ENCODE measurements at regions not wholly inside any gene's neighbourhood (a gene's known extent, or its start where the extent isn't known, plus 50 kb on each side); places are given as distances from the start of the nearest gene placed in this dataset.
"Not testable (repeated sequence)": the region's sequence is repeated elsewhere in the genome, so short reads cannot be mapped to it uniquely, and the experiment has no call there.

DNA sequence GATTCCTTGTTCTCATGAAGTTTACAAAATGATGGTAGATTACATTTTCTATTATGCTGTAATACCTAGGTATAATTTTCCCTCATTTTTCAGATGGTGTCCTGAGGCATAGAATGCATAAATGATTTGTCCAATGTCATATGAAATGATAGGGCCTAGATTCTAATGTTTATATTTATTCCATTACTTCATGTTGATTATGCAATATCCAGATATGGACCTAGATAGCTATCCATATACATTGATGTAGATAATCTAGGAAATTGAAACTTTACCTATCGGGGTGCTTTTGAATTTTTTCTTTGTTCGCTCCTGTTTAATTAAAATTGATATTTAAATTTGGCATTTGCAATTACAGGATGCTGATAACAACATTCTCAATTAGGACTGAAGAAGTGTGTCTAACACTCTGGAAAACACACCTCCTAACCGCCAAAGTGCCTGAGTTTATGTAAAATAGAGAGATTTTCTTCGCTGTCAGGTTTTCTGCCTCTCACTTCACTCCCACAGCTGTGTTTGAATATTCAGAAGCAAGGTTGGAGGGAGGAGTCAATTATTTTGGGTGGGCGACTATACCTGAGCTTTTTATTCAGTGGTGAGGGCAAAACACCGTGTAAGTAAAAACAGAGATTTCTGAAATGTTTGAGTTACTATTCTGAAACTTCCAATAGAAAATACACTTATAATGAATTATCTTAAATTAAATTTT lies 164.4 kb upstream of the ATP2B1 start:
- DNase-seq = no peak

- DNase-seq = no peak
Observed at GRCh38 chr12:89870413-89871184, 162.0 kb upstream of the ATP2B1 start.

DNA sequence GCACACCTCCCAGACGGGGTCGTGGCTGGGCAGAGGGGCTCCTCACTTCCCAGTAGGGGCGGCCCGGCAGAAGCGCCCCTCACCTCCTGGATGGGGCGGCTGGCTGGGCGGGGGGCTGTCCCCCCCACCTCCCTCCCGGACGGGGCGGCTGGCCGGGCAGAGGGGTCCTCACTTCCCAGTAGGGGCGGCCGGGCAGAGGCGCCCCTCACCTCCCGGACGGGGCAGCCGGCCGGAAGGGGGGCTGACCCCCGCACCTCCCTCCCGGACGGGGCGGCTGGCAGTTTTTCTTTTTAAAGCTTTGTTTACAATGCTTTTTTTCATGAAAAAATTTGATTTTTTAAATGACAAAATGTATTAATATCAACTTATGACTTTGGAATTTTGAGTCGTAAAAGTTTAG lies 159.0 kb upstream of the ATP2B1 start:
- not testable (repeated sequence) for DNase-seq

- DNase-seq = no peak
Observed at GRCh38 chr12:89864411-89864810, 155.8 kb upstream of the ATP2B1 start.

- DNase-seq = no peak
Observed at GRCh38 chr12:89863968-89864367, 155.3 kb upstream of the ATP2B1 start.

DNA sequence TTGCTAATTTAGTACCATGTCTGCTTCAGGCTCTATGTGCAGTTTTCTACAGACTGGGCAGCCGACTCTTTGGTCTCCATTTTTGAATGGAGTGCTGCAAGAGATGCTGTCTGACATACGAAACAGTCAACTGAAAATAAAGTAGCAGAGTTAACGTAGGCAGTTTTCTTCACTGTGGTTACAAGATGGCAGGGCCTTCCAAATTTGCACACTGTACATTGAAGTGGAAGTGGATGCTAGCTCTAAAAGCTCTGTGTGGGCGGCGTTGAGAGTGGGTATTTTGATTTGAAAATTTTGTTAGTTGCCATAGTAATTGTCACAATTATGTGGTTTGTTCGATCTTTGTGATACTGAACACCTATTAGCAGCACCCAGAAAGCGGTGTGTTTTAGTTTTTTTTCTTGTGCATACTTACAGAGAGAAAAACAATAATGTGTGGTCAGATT lies 154.9 kb upstream of the ATP2B1 start:
- no peak for DNase-seq

GRCh38 chr12:89862511-89863445 lies 154.1 kb upstream of the ATP2B1 start:
- DNase-seq = no peak

GRCh38 chr12:89861086-89861485 lies 152.4 kb upstream of the ATP2B1 start:
- no peak for DNase-seq

DNA sequence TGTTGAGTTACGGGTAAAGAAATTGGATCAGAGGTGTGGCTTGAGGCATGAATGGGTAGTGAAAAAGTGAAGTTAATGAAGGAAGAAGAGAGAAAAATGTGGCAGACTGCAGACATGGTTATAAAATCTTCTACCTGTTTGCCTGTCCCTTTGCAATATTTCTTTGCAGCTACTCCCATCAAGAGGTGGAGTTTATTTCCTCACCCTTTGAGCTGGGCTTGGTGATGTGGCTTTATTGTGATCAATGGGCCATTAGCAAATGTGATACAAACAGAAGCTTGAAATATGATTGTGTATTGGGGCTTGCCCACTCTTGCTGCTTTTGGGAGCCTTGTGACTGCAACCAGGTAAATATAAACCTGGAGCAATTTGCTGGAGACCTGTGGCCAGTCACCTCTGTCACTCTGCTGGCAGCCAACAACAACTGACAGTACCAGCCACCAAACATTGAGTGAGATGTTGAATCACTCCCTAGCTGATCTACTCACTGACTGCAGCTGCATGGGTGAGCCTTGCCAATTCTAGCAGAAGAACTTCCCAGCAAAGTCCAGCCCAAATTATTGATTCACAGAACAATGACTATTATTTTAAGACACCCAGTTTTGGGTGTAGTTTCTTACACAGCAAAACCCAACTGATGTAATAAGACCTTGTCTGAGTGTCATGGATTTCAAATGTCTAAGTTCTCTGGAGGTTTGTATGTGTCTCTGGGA lies 151.0 kb upstream of the ATP2B1 start:
- DNase-seq = no peak

GRCh38 chr12:89858718-89859117 lies 150.1 kb upstream of the ATP2B1 start:
- no peak for DNase-seq

GRCh38 chr12:89857652-89858274 lies 149.1 kb upstream of the ATP2B1 start:
- no peak for DNase-seq

- DNase-seq = no peak
Observed at GRCh38 chr12:89856431-89856830, 147.8 kb upstream of the ATP2B1 start.

- no peak for DNase-seq
Observed at GRCh38 chr12:89848732-89849131, 140.1 kb upstream of the ATP2B1 start.

DNA sequence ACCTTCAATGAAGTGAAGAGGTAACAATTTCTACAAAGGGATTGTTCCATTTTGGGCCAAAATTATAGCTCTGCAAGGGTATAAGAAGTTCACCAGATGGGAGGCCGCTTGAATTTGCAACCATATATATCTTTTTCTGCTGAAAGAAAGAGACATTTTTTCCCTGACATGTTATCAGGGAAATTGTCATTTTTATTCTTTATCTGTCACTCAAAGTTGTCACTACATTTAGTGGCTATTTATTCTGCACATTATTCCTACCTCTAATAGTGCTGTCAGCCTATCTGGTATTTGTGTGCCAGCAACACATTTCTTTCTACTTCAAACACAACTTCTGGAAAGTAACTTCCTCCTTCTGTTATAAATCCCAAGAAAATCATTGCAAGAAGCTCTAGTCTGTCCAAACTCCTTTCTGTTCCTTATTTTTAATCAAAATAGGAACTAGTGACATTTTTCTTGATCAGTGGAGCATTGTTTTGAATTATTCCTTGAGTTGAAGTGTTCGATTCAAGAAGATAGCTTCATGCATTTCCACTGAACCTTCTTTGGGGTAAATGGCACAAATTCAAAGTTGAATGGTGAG lies 137.9 kb upstream of the ATP2B1 start:
- no peak for DNase-seq

GRCh38 chr12:89845767-89846166 lies 137.1 kb upstream of the ATP2B1 start:
- DNase-seq = no peak

DNA sequence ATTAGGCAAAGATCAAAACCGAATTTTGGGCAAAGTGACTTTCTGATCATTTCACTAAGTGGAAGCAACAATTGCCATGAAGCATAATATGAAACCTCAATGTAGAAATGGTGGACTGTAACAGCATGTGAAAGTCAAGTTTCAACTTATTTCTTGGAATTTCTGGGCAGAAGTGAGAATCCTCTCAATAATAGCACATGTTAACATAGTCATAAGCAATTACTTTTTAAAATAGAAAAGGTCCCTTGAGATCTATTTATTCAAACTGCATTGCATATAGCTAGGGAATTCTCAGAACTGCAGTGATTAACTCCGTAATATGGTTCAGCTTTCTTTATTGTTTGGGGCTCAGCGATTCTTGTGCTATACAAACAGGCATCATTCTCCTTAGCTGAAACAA lies 136.7 kb upstream of the ATP2B1 start:
- no peak for DNase-seq

GRCh38 chr12:89844539-89844938 lies 135.9 kb upstream of the ATP2B1 start:
- no peak for DNase-seq

GRCh38 chr12:89840162-89840922 lies 131.7 kb upstream of the ATP2B1 start:
- no peak for DNase-seq

DNA sequence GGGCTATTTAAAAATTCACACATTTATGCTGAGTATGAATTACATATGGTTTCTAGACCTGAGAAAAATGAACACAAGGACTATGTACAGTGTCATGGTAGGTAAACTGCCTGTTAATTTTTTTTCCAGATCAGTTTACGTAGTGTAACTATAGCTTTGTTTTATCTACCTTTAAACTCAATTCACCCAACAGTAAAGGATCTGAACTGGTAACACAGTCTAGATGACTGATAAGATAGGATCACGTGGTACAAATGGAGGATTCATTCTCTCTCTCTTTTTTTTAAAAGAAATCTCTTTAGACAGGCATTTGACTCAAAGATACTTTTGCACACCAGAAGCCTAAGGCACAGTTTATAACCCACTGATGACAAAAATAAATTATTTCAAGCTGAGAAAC lies 130.8 kb upstream of the ATP2B1 start:
- DNase-seq = no peak

DNA sequence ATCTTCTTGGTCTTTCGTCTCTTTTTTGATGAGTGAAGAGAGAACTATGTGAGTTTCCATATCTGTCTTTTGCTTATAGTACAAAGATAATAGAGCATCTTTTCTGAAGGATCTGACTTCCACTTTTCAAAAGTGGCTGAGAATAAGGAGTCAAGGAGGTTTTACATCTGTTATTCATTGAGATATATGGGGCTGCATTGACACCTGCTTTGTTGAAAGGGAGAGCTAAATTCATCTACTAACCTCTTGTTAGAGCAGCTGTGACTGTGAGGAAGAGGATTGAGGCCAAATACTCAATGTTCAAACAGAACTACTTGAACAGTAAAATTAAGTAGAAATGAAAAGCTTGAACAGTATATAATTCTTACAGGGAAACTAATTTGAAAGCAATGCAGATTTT lies 130.2 kb upstream of the ATP2B1 start:
- DNase-seq = no peak

DNA sequence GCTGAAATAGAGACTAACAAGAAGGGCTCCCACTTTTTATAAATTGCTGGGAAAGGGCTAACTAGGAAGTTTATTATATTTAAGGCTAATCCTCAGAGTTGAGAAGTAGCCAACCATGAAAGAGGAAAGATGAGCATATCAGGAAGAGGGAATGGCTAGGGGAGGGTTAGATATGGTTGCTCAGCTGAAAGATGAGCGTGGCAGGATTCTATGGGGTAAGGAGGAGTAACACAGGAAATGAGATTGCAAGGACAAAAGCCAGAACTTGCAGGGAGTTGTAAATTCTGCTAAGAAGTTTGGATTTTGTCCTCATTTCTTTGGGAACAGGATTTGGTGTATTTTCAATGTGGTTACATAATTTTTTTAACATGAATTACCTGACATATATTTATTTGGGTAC lies 127.4 kb upstream of the ATP2B1 start:
- no peak for DNase-seq

Data from GOT3 (cell line).